ENCODE measurements at regions not wholly inside any gene's neighbourhood (a gene's known extent, or its start where the extent isn't known, plus 50 kb on each side); places are given as distances from the start of the nearest gene placed in this dataset.
"Not testable (repeated sequence)": the region's sequence is repeated elsewhere in the genome, so short reads cannot be mapped to it uniquely, and the experiment has no call there.

DNA sequence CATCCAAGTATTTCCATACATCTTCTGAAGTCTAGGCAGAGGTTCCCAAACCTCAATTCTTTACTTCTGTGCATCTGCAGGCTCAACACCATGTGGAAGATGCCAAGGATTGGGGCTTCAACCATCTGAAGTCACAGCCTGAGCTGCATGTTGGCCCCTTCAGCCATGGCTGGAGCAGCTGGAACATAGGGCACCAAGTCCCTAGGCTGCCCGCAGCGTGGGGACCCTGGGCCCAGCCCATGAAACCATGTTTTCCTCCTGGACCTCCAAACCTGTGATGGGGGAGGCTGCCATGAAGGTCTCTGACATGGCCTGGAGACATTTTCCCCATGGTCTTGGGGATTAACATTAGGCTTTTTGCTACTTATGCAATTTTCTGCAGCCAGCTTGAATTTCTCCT, 729.8 kb downstream of the KCNT2 start:
- no peak overlapping the region for H3K4me3 ChIP-seq (ENCODE audit: low read length)
- DNase-seq (ENCODE audit: low read depth, low spot score), result no peak

DNA sequence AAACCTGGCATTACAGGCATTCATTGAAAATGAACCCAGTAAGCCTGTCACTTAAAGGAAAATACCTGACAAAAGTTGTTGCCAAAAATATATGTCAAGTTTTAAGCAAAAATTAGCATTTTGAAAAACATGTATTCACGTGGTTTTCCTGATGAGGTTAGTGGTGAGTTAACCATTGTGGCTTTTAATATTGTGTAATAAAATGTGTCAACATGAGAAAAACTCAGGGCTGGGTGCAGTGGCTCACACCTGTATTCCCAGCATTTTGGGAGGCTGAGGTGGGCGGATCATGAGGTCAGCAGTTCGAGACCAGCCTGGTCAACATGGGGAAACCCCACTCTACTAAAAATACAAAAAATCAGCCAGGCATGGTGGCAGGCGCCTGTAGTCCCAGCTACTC, 731.4 kb downstream of the KCNT2 start:
- H3K4me3 ChIP-seq (ENCODE audit: low read length), result no peak overlapping the region
- no peak for DNase-seq (ENCODE audit: low read depth, low spot score)

GRCh38 chr1:195872376-195872775, 735.9 kb downstream of the KCNT2 start:
- no peak for DNase-seq (ENCODE audit: low read depth, low spot score)
- H3K4me3 ChIP-seq (ENCODE audit: low read length), result no peak overlapping the region

GRCh38 chr1:195867638-195868037, 740.6 kb downstream of the KCNT2 start:
- no peak for DNase-seq (ENCODE audit: low read depth, low spot score)
- H3K4me3 ChIP-seq (ENCODE audit: low read length), result no peak overlapping the region

GRCh38 chr1:195866781-195867222, 741.4 kb downstream of the KCNT2 start:
- no peak for DNase-seq (ENCODE audit: low read depth, low spot score)
- H3K4me3 ChIP-seq (ENCODE audit: low read length), result no peak overlapping the region

- no peak for DNase-seq (ENCODE audit: low read depth, low spot score)
Observed at GRCh38 chr1:195866091-195866780, 742.0 kb downstream of the KCNT2 start.

DNA sequence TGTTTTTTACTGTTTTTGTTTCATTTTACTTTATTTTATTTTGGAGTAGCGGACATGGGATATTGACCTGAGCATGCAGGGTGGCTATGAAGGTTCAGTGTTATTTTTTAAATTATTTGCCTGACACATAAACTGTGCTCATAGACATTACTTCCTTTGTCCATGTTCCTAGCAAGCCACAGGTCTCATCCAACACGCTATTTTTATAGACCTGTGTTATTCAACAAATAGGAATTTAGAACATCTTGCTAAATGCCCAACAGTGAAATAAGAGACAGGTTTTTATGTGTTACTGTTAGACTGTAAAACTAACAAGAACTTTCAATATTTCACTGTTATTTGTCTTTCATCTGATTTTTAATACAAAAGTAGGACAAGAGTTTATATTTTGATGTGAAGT, 756.4 kb downstream of the KCNT2 start:
- DNase-seq (ENCODE audit: low read depth, low spot score), result no peak

More at GRCh38 chr1:195866091-195866780, 742.0 kb downstream of the KCNT2 start:
- H3K4me3 ChIP-seq (ENCODE audit: low read length), result no peak overlapping the region

DNA sequence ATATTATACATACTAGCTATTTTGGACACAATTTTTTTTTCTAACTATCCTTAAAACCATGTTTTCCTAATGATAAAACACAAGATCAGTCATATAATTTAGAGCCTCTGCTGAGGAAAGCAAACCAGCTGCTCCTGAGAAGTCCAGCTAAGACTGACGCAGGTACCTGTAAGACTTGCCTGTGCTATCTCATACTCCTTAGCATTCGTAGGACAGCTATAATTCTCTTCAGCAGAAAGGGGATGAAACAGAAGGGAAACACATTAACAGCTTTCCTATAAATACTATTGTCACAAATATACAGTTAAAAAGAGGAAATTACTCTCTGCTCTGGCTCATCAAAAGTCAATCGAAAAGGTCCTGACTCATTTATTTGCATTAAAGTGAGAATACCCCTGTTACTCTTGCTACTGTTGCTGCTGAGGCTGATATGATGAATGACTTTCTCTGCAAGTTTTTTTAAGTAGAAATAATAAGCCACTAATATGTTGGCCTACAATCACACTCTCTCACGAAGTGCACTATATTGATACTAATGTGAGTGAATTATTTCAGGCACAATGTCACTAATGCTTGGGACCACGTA, 757.1 kb downstream of the KCNT2 start:
- no peak for DNase-seq (ENCODE audit: low read depth, low spot score)

More for the DNA sequence above, 756.4 kb downstream of the KCNT2 start:
- no peak overlapping the region for H3K4me3 ChIP-seq (ENCODE audit: low read length)

GRCh38 chr1:195849180-195849579, 759.1 kb downstream of the KCNT2 start:
- no peak overlapping the region for H3K4me3 ChIP-seq (ENCODE audit: low read length)
- no peak for DNase-seq (ENCODE audit: low read depth, low spot score)

More for the DNA sequence above, 757.1 kb downstream of the KCNT2 start:
- no peak overlapping the region for H3K4me3 ChIP-seq (ENCODE audit: low read length)

DNA sequence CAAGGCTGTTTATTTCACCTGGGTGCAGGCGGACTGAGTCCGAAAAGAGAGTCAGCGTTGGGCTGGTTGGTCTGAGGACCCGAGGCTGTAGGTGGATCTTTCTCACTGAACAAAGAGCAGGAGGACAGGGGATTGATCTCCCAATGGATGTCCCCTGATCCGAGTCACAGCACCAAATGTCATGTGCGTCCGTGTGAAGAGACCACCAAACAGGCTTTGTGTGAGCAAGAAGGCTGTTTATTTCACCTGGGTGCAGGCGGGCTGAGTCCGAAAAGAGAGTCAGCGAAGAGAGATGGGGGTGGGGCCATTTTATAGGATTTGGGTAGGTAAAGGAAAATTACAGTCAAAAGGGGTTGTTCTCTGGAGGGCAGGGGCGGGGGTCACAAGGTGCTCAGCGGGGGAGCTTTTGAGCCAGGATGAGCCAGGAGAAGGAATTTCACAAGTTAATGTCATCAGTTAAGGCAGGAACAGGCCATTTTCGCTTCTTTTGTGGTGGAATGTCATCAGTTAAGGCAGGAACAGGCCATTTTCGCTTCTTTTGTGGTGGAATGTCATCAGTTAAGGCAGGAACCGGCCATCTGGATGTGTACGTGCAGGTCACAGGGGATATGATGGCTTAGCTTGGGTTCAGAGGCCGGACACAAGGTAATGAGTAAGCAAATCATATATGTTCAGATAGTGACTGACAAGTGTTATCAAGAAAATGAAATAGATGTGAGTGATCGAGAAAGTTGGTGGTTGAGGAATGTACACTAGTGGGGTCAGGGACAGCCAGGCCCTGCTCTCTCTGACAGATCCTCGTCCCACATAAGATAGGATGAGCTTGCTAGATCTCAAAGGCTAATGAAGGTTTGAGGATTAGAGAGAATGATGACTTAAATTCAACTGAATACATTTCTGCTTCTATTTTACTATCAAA, 760.0 kb downstream of the KCNT2 start:
- not testable (repeated sequence) for H3K4me3 ChIP-seq (ENCODE audit: low read length); DNase-seq (ENCODE audit: low read depth, low spot score)

DNA sequence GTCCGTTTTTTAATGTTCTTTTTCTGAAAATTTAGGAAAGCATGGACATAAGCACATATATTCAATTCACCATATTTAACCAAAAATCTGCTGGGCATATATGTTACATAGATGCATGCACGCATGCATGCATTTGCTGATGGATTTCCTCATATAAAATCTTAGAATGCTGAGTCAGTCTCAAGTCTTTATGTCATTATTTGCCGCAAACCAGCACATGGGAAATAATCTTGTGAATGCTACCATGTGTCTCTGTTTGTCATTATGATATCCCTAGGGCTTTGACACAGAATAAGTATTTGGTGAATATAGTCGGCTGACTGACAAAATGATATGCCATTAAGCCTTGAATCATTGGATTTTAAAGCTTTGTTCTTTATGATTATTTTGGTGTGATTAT, 776.5 kb downstream of the KCNT2 start:
- no peak overlapping the region for H3K4me3 ChIP-seq (ENCODE audit: low read length)
- no peak for DNase-seq (ENCODE audit: low read depth, low spot score)

DNA sequence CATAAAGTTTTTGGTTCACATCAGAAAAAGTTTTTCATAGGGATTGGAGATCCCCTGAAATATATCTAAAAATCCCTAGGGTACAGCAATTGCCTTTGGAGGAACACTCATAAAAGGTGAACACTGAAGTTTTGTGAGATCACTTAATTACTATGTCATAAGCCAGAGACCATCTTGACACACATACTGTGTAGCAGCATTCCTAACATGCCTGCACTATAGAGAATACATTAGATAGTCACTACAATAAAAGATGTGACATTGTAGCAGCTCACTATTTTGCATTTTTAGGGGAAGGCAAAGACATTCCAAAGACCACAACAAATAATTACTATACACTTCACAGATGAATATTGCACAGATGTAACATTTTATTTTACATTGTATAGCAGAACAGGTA, 779.9 kb downstream of the KCNT2 start:
- no peak overlapping the region for H3K4me3 ChIP-seq (ENCODE audit: low read length)
- DNase-seq (ENCODE audit: low read depth, low spot score), result no peak

- H3K4me3 ChIP-seq (ENCODE audit: low read length), result no peak overlapping the region
- no peak for DNase-seq (ENCODE audit: low read depth, low spot score)
Observed at GRCh38 chr1:195820925-195821324, 787.3 kb downstream of the KCNT2 start.

DNA sequence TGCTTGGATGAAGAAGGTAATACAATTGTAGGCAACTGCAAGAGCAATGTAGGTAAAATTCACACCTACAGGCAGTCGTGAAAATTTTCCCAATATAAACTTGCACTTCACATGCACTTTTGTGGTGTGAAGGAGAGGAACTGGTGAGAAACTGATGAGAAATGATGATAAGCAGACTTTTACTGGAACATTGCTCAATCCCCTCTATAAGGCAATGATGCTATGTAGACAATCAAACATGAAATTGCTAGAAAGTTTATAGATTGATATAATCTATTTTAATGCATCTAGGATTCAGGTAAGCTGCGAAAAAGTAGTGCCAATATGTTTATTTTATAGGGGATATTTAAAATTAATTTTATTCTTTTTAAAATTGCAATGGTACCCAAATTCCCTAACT, 802.2 kb downstream of the KCNT2 start:
- no peak overlapping the region for H3K4me3 ChIP-seq (ENCODE audit: low read length)
- DNase-seq (ENCODE audit: low read depth, low spot score), result no peak

- no peak for DNase-seq (ENCODE audit: low read depth, low spot score)
Observed at GRCh38 chr1:195804547-195804946, 803.7 kb downstream of the KCNT2 start.

GRCh38 chr1:195799016-195799415, 809.2 kb downstream of the KCNT2 start:
- no peak overlapping the region for H3K4me3 ChIP-seq (ENCODE audit: low read length)
- no peak for DNase-seq (ENCODE audit: low read depth, low spot score)

More at GRCh38 chr1:195804547-195804946, 803.7 kb downstream of the KCNT2 start:
- no peak overlapping the region for H3K4me3 ChIP-seq (ENCODE audit: low read length)

- H3K4me3 ChIP-seq (ENCODE audit: low read length), result no peak overlapping the region
- DNase-seq (ENCODE audit: low read depth, low spot score), result no peak
Observed at GRCh38 chr1:195794225-195794624, 814.0 kb downstream of the KCNT2 start.

GRCh38 chr1:195791796-195792195, 816.4 kb downstream of the KCNT2 start:
- no peak overlapping the region for H3K4me3 ChIP-seq (ENCODE audit: low read length)
- DNase-seq (ENCODE audit: low read depth, low spot score), result no peak

- no peak overlapping the region for H3K4me3 ChIP-seq (ENCODE audit: low read length)
- no peak for DNase-seq (ENCODE audit: low read depth, low spot score)
Observed at GRCh38 chr1:195790514-195791168, 817.6 kb downstream of the KCNT2 start.

All from Jurkat, Clone E6-1 (cell line).